WTC11 (cell line): ENCODE measurements at regions not wholly inside any gene's neighbourhood (a gene's known extent, or its start where the extent isn't known, plus 50 kb on each side); places are given as distances from the start of the nearest gene placed in this dataset.

Experiments
- ATAC-seq: fragments of 200-7000 bp; cut with Tn5 transposase; 2 replicates; pipeline ENCODE4 v1.10.0; 2021; ENCODE audit warnings: mild to moderate bottlenecking, moderate library complexity
- CTCF ChIA-PET: fragments of 300-600 bp; sonication (Branson Sonifier 250); formaldehyde crosslinking; loops from one replicate; lab custom pipeline; 2021; ENCODE audit warnings: antibody characterized with exemption; lab: Charles Lee
- POLR2A ChIA-PET: fragments of 350-600 bp; sonication (Branson Sonifier 250); formaldehyde crosslinking; loops from one replicate; lab custom pipeline; 2021; ENCODE audit warnings: antibody characterized with exemption; lab: Charles Lee
- DNase-seq: peaks from one replicate; pipeline ENCODE4 v3.0.0; 2021; ENCODE audit warnings: low spot score
- H3K27ac Mint-ChIP-seq: 2 replicates; pipeline ENCODE4 v1.8.0; 2021; ENCODE audit warnings: mixed read lengths
- H3K27me3 Mint-ChIP-seq: 2 replicates; pipeline ENCODE4 v1.8.0; 2021; ENCODE audit warnings: low read depth, mild to moderate bottlenecking, moderate library complexity, mixed read lengths
- H3K36me3 Mint-ChIP-seq: 2 replicates; pipeline ENCODE4 v1.8.0; 2021; ENCODE audit warnings: mixed read lengths
- H3K4me1 Mint-ChIP-seq: 2 replicates; pipeline ENCODE4 v1.8.0; 2022; ENCODE audit warnings: mixed read lengths
- H3K4me3 Mint-ChIP-seq: 2 replicates; pipeline ENCODE4 v1.8.0; 2021; ENCODE audit warnings: mild to moderate bottlenecking, moderate library complexity, mixed read lengths
- H3K9me3 Mint-ChIP-seq: 2 replicates; pipeline ENCODE4 v1.8.0; 2021; ENCODE audit warnings: mixed read lengths
- ARID4B ChIP-seq: sonication (generic); formaldehyde crosslinking; IDR thresholded peaks from 2 replicates; pipeline ENCODE4 v1.8.0; 2023; ENCODE audit warnings: missing genetic modification reagents, mild to moderate bottlenecking, borderline replicate concordance
- ATF2 ChIP-seq: sonication (generic); formaldehyde crosslinking; IDR thresholded peaks from 2 replicates; pipeline ENCODE4 v1.8.1; 2022; ENCODE audit warnings: low read depth, missing genetic modification reagents, borderline replicate concordance
- CBFB ChIP-seq: sonication (generic); formaldehyde crosslinking; IDR thresholded peaks from 2 replicates; pipeline ENCODE4 v1.8.1; 2022; ENCODE audit warnings: mild to moderate bottlenecking, low read depth, missing genetic modification reagents
- CDX4 ChIP-seq: fragments of 250-450 bp; sonication (Bioruptor Pico); IDR thresholded peaks from 2 replicates; pipeline ENCODE4 v1.9.0; 2021; ENCODE audit warnings: moderate library complexity, mild to moderate bottlenecking, inconsistent platforms, borderline replicate concordance
- ELF4 ChIP-seq: sonication (generic); formaldehyde crosslinking; IDR thresholded peaks from 2 replicates; pipeline ENCODE4 v1.8.1; 2022; ENCODE audit warnings: low read depth, mild to moderate bottlenecking, moderate library complexity, missing genetic modification reagents
- ESRRA ChIP-seq: sonication (generic); formaldehyde crosslinking; IDR thresholded peaks from 2 replicates; pipeline ENCODE4 v1.8.1; 2022; ENCODE audit warnings: mild to moderate bottlenecking, missing genetic modification reagents, borderline replicate concordance
- FOXP1 ChIP-seq: sonication (generic); formaldehyde crosslinking; IDR thresholded peaks from 2 replicates; pipeline ENCODE4 v1.8.0; 2022; ENCODE audit warnings: missing genetic modification reagents, mild to moderate bottlenecking, moderate library complexity, borderline replicate concordance
- FOXP4 ChIP-seq: sonication (generic); formaldehyde crosslinking; IDR thresholded peaks from 2 replicates; pipeline ENCODE4 v1.8.0; 2022; ENCODE audit warnings: mild to moderate bottlenecking, missing genetic modification reagents
- GABPB1 ChIP-seq: sonication (generic); formaldehyde crosslinking; IDR thresholded peaks from 2 replicates; pipeline ENCODE4 v1.8.1; 2023; ENCODE audit warnings: mild to moderate bottlenecking, missing genetic modification reagents
- MLX ChIP-seq: sonication (generic); formaldehyde crosslinking; IDR thresholded peaks from 2 replicates; pipeline ENCODE4 v1.8.1; 2023; ENCODE audit warnings: mild to moderate bottlenecking, missing genetic modification reagents, moderate library complexity
- NFE2L1 ChIP-seq: sonication (generic); formaldehyde crosslinking; IDR thresholded peaks from 2 replicates; pipeline ENCODE4 v1.8.1; 2023; ENCODE audit warnings: missing genetic modification reagents
- NR1H2 ChIP-seq: sonication (generic); formaldehyde crosslinking; IDR thresholded peaks from 2 replicates; pipeline ENCODE4 v1.9.0; 2021; ENCODE audit warnings: mild to moderate bottlenecking, moderate library complexity, missing genetic modification reagents
- NR3C1 ChIP-seq: sonication (generic); formaldehyde crosslinking; conservative IDR thresholded peaks from 2 replicates; pipeline ENCODE4 v1.8.1; 2023; ENCODE audit warnings: low read depth, mild to moderate bottlenecking, missing genetic modification reagents
- PREB ChIP-seq: sonication (generic); formaldehyde crosslinking; IDR thresholded peaks from 2 replicates; pipeline ENCODE4 v1.8.1; 2022; ENCODE audit warnings: mild to moderate bottlenecking, missing genetic modification reagents, moderate library complexity, borderline replicate concordance
- RELA ChIP-seq: sonication (generic); formaldehyde crosslinking; IDR thresholded peaks from 2 replicates; pipeline ENCODE4 v1.8.1; 2022; ENCODE audit warnings: missing genetic modification reagents, mild to moderate bottlenecking, borderline replicate concordance
- STAT6 ChIP-seq: sonication (generic); formaldehyde crosslinking; conservative IDR thresholded peaks from 2 replicates; pipeline ENCODE4 v1.8.1; 2023; ENCODE audit warnings: mild to moderate bottlenecking, low read depth, missing genetic modification reagents, moderate library complexity
- TP53 ChIP-seq: sonication (generic); formaldehyde crosslinking; IDR thresholded peaks from 2 replicates; pipeline ENCODE4 v1.8.1; 2023; ENCODE audit warnings: mild to moderate bottlenecking, missing genetic modification reagents
- ZNF512 ChIP-seq: sonication (generic); formaldehyde crosslinking; IDR thresholded peaks from 2 replicates; pipeline ENCODE4 v1.8.1; 2022; ENCODE audit warnings: missing genetic modification reagents, borderline replicate concordance

- H3K9me3 Mint-ChIP-seq: no peaks in the 10 kb centered on the region
- H3K36me3 Mint-ChIP-seq: no peaks in the 10 kb centered on the region
- TF ChIP-seq ESRRA (CRISPR knock-in tag): no peak
- no peak for TF ChIP-seq NFE2L1 (CRISPR knock-in tag)
- TF ChIP-seq GABPB1: no peak
- no peak for TF ChIP-seq NR3C1
- no peak for TF ChIP-seq CBFB
- no peak for TF ChIP-seq ELF4 (CRISPR knock-in tag)
- no peak for TF ChIP-seq MLX (CRISPR knock-in tag)
- TF ChIP-seq FOXP4 (CRISPR knock-in tag): no peak
- TF ChIP-seq ZNF512 (CRISPR knock-in tag): no peak
- no peak for TF ChIP-seq PREB (CRISPR knock-in tag)
- TF ChIP-seq RELA: no peak
- ChIA-PET POLR2A (interaction anchor here (0.5 kb wide), 1 partner anchor 85 kb away, joined by 4 read pairs; no protein-coding TSS in a partner anchor), CTCF (interaction anchor here (0.6 to 4.3 kb wide), 15 partner anchors 8 to 455 kb away, joined by 3 to 20 read pairs (median 5); no protein-coding TSS in a partner anchor)
- DNase-seq (no peak), ATAC-seq (peak; percentile 85)
- no peak overlapping the region for H3K4me3 Mint-ChIP-seq
- H3K27ac Mint-ChIP-seq: no peak overlapping the region
- peaks cover 19% of the 10 kb centered on the region for H3K27me3 Mint-ChIP-seq
- peaks cover 22% of the 10 kb centered on the region for H3K4me1 Mint-ChIP-seq
Observed at GRCh38 chr12:53803703-53804102, 51.9 kb upstream of the CISTR start.

GRCh38 chr12:53804429-53804828 lies 52.6 kb upstream of the CISTR start:
- H3K4me3 Mint-ChIP-seq: no peak overlapping the region
- ATAC-seq (no peak), DNase-seq (no peak)
- peaks cover 19% of the 10 kb centered on the region for H3K27me3 Mint-ChIP-seq
- no peaks in the 10 kb centered on the region for H3K36me3 Mint-ChIP-seq
- H3K4me1 Mint-ChIP-seq: peaks cover 17% of the 10 kb centered on the region
- POLR2A ChIA-PET: no interaction called here
- no peak overlapping the region for H3K27ac Mint-ChIP-seq
- CTCF ChIA-PET: interaction anchor here (0.6 to 4.3 kb wide), 8 partner anchors 13 to 176 kb away, joined by 3 to 20 read pairs (median 3); no protein-coding TSS in a partner anchor
- H3K9me3 Mint-ChIP-seq: no peaks in the 10 kb centered on the region
- TF ChIP-seq CDX4 (no peak), FOXP1 (CRISPR knock-in tag) (no peak), PREB (CRISPR knock-in tag) (no peak), STAT6 (CRISPR knock-in tag) (no peak), ARID4B (no peak), TP53 (CRISPR knock-in tag) (no peak), ATF2 (no peak), NR1H2 (CRISPR knock-in tag) (no peak)
